GM20000 (cell line): ENCODE measurements at regions not wholly inside any gene's neighbourhood (a gene's known extent, or its start where the extent isn't known, plus 50 kb on each side); places are given as distances from the start of the nearest gene placed in this dataset.

ENCODE experiments used
- DNase-seq: peaks from one replicate; pipeline ENCODE4 v3.0.0; 2012; ENCODE audit warnings: low spot score
- TF ChIP-seq, protein P1 (sequence below): IDR thresholded peaks from 2 replicates; pipeline ENCODE4 v1.5.1; 2012; ENCODE audit warnings: mild to moderate bottlenecking, control low read depth; ENCODE audit errors: extremely low read depth, missing control alignments

DNA sequence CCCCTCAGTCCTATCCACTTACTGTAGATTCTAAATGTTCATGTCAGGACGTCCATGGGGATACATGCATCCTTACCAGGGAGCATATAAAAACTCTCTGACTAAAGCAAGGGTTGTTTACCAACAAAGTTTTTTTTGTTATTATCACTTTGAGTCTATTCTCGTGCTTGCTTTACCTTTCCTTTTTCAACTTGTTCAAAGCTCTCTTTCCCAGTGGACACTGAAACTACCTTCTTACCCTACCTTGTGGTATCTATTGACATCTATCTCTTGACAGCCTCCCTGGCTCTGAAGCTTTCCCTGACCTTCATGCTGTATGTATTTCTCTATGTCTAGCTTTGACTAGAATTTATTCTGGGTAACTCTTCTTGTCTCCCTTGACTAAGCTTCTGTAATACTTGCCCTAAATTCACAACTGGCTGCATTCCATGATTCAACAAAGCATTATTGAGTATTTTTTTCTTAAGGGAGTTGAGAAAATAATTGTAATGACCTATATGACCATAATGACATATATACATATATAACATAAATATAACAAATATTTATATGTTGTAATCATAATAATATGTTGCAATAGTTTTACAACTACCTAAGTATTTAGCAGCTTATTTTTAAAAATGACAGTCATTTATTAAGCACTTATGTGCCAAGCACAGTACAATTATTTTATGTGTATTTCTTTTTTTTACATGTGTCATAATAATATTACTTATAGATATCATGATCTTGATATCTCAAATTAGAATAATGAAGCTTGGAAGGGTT is 403.4 kb upstream of the SPRY2 start:
- TF ChIP-seq, protein P1, sequence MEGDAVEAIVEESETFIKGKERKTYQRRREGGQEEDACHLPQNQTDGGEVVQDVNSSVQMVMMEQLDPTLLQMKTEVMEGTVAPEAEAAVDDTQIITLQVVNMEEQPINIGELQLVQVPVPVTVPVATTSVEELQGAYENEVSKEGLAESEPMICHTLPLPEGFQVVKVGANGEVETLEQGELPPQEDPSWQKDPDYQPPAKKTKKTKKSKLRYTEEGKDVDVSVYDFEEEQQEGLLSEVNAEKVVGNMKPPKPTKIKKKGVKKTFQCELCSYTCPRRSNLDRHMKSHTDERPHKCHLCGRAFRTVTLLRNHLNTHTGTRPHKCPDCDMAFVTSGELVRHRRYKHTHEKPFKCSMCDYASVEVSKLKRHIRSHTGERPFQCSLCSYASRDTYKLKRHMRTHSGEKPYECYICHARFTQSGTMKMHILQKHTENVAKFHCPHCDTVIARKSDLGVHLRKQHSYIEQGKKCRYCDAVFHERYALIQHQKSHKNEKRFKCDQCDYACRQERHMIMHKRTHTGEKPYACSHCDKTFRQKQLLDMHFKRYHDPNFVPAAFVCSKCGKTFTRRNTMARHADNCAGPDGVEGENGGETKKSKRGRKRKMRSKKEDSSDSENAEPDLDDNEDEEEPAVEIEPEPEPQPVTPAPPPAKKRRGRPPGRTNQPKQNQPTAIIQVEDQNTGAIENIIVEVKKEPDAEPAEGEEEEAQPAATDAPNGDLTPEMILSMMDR, result no peak
- DNase-seq, result no peak

DNA sequence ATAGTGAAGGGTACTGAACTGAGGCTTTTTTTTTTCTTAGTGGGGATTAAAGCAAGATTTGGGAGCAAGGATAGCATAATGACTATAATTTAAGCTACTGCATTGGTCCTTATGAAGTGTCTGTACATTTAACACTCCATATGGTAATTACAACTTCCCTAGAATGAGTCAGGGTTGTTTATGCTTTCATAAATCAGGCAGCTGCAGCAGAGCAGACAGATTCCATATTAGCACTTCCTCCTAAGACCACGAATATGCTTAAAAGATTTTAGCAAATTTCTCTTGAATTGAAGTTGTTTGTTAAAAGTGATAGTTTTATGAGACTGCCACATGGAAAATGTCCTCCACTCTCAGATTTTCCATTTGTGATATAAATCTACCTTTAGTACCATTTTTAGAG is 401.1 kb upstream of the SPRY2 start:
- DNase-seq, result no peak

DNA sequence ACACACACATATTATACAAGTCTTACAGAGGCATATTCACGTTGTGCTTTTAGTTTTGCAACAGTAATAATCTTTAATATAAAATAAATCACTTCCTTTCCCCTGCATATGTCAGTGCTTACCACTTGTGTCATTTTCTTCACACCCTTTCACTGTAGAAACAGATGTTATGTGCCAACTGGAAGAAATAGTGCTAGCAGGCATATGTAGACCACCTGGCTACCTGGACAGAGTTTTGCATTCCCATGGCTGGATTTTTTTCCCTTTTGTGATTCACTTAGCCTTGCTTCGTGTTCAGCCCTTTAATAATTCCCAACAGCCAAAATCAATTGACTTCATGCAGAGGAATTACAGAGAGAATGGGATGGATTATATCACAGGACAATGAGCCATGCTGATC is 399.1 kb upstream of the SPRY2 start:
- DNase-seq, result no peak
- TF ChIP-seq, protein P1, result no peak

More for the DNA sequence above, 401.1 kb upstream of the SPRY2 start:
- TF ChIP-seq, protein P1, result no peak

DNA sequence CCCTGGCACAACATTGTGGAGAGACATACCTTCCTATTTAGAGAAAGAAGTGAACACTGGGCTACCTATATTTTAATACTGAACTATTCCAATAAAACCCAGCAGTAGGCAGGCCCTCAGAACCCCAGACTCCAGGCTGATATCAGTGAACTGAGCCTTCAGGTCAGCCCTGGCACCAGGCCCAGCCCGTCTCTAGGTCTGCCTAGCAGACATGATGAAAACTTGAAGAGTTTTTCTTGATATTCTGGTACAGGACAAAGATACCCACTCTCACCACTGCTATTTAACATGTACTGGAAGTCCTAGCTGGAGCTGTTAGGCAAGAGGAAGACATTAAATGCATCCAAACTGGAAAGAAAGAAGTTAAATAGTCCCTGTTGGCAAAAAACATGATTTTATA is 396.6 kb upstream of the SPRY2 start:
- DNase-seq, result no peak
- TF ChIP-seq, protein P1, result no peak

DNA sequence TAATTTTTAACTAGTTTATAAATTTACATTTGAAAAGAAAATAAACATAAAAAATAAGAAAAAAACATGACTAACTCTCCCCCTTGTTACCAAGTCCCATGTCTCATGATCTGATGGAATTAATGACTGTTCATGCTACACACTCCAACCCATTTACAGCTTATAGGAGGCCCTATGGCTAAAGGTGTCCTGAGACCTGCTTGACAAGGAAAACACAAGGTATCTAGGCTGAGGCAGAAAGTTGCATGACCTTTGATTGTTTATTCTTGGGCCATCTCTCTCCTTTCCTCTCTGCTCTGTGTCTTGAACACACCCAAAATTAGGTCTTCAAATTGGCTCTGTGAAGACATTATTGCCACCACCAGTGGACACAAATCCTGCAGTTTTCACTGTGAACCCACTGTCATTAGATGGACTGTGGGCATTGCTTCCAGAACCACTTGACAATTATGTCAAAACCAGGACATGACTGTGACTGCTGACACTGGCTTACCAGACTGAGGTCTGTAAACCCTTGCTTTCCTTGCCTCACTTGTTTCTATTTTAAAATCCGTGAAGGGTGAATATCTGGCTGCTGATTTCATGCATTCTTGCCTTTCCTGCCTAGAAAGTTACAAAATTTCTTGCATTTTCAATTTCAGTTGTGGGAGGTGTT is 386.5 kb upstream of the SPRY2 start:
- TF ChIP-seq, protein P1, result no peak
- no peak for DNase-seq

DNA sequence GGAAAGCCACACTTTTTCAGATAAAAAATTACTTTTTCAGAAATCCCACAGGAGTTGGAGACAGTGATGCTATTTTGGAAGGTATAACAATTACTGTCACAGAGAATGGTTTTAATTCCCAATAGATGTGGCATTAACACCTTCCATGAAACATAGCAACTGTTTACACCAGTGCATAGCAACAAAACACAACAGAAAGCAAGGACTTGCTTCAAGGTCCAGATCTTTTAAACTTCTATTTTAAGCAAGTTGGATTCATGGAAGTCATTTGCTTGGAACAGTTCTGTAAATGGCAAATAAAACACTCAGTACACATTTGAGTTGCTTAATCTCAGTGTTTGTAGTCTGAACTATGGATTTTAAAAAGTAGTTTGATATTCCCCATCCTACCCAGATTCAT is 385.9 kb upstream of the SPRY2 start:
- TF ChIP-seq, protein P1, result no peak
- DNase-seq, result no peak

DNA sequence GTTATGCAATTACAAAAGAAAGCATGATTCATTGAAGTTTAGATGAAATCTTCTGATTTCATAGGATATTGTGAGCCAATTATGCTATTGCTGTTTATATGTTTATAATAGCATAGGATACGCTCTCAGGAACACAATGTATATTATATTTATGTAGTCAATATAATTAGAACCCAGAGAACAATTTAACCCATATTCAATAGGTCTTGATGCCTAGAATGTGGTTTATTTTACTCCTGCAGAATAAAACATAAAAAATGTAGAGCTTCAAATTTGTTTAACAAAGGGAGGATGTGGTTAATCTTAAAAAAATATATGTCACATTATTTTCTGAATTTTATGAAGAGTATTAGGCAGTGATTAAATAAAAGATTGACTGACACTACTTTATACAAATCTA is 380.8 kb upstream of the SPRY2 start:
- DNase-seq, result no peak

More for the DNA sequence above, 380.8 kb upstream of the SPRY2 start:
- TF ChIP-seq, protein P1, result no peak
